TTC549 (cell line): ENCODE measurements at regions not wholly inside any gene's neighbourhood (a gene's known extent, or its start where the extent isn't known, plus 50 kb on each side); places are given as distances from the start of the nearest gene placed in this dataset.

ENCODE experiments used
- FAIRE-seq: peaks from 2 replicates; lab custom pipeline; 2012; peaks lifted over from hg19 to GRCh38; lab: Jason Lieb, UNC

DNA sequence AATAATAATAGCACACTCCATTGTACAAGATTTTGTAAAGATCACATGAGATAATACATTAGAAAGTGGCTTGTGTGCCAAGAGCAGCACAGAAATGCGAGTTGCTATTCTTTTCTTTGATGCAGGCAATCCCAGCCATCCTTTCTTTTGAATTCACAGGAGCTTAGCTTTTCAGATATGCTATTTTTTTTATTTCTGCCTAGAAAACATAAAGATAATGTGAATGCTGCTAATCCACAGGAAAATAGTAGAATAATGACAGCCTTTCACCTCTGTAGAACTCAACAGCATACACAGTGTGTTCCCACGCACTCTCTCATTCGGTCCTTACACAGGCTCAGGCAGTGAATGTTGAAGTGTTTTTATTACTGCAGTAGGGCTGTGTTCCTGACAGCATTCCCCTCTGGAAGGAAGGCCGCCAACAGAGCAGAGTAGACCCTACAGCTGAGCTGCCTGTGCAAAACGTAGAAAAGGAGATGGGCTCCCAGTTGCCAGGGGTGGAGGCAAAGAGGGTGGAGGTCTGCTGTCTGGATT is 138.8 kb upstream of the TAPT1 start:
- FAIRE-seq, result no peak

DNA sequence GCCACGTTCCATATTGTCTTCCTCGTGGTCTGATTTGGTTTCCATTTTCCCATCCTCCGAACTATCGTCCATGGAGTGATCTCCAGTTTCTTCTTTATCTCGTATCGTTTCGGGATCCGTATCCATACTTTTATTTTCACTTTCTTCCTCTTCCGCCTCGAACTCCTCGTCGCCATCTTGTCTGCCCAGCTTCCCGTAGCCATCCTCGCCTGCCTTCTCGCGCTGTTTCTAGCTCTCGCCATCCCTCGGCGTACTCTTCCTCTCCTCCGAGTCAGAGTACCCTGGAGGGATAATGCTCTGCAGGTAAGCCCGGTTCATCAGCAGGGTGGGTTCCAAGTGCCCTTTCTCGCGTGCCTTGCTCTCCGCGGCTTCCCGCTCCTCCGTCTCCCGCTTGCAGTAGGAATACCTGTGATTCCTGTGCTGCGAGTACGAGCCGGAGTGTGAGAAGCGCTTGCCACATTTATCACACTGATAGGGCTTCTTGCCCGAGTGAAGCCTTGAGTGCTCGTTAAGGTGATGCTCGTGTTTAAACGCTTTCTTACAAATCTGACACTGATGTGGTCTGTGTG is 134.5 kb upstream of the TAPT1 start:
- no peak for FAIRE-seq

DNA sequence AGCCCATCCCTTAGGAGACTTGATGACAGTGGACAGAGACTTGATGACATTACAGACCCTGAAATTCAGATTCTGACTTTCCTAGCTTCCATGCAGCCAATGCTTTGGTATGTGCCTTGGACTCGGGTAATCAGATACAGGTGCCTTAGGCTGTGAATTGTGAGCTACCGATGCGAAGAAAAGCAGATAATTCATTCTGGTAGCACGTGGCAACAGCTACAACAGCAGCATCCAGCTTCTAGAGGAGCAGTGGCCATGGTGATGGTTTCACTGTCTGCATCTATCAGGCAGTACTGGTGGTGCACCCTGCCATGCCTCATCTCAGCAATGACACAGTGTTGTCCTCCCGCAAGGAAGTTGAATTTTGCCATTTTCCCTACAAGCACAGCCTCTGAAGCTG is 126.9 kb upstream of the TAPT1 start:
- no peak for FAIRE-seq

DNA sequence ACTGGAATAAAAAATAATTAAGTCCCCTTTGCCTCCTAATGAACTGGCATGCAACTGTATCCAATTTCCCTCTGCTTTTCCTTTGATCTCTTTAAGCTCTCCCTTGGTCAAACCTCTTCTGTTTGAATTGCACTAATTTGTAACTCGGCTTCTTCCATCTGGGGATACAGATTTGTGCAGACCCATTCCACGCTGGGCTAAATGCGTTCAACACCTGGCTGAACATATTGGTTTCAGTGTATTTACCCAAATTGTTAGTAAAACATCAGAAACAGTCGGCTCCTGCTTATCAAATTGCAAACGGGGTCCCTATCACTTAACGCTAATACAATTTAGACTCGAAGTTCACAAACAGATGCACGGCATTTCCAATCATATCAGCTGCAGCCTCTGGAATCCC is 124.9 kb upstream of the TAPT1 start:
- no peak for FAIRE-seq

DNA sequence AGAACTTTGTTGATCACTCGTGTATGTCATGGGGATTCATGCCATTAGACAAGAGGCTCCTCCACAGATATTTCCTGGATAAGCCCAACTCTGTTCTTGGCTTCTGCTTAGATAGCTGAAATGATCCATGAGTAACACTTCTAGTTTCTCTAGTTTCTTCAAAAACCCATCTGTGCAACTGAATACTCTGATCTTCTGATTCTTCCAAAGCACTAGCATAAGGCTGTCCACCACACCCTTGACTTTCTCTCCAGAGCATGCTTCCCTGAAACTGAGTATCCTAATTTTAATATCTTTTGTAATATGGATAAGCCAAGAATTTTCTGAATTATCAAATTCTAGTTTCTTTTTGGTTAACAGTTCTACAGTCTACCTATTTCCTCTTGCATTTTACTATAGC is 118.6 kb upstream of the TAPT1 start:
- FAIRE-seq, result no peak

DNA sequence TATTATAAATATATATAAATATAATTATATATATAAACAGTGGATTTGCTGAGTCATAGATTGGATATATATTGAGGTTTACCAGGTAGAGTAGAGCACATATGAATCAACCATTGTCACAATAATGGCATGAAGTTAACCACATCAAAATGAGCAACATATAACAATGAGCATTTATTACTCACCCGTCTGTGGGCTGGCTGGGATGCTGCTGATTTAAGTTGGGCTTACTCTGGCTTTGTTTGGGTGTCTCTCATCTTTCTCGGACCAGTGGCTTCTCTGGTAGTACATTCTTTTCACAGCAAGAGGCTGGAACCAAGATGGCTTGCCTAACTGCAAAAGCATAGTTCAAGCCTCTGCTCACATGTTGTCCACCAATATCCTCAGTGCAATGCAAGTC is 111.7 kb upstream of the TAPT1 start:
- FAIRE-seq, result no peak

DNA sequence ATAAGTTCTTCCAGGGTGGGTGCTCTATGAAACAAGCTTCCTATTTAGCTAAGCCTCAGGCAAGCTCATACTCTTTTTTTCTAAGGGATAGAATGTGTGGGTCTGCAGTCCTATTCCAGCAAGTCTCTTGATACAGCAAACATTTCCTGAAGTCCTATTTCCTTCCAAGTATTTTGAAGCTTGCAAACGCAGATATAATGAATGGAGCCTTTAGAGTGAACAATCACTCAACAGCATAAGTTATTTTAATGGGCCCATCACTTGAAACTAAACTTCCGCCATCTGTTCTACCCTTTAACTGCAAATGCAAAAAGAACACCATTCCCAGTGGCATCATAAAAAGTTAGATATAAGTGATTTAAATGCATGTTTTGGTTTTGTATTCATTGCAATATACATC is 108.3 kb upstream of the TAPT1 start:
- no peak for FAIRE-seq

DNA sequence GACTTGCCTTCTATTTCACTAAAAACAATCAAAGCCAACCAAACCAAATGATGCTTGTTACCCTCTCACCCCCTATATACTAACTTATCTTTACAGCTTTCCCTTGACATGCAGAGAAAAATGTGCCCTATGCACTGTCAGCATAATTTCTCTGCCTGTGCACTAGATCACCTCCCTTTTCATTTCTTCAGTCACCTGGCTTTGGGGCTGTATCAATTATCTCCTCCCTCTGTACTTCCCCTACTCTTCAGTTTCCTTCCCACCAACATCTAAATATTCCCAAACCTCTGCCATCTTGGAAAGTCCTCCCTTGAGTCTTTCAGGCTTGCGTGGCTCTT is 103.5 kb upstream of the TAPT1 start:
- FAIRE-seq, result no peak

DNA sequence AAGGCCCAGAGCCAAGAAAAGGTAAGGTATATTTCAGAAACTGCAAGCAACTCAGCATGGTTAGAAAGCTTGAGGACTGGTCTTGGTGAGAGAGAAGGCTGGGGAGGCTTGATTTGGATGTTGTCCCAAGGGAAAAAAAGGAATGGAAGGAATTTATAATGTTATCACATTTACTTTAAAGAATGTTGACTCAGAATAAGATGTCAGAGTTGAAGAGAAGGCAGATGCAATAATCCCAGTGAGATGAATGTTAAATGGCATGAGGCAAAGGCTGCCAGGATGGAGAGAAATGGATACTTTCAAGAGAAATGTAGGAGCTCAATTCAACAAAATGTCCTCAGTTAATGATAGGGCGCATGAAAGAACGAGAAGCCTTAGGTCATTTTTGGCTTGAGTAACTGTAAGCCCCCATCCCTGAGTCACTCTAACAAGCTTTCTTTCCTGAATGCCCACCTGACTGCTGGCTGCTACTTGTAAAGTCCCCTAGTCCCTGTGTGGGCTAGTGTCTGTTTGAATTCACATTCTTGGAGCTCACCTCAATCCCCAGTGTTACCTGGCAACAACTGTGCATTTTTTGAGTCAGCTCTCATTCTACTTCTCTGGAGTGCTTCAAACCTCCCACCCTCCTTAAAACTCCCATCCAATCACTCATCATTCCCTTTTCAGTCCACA is 103.0 kb upstream of the TAPT1 start:
- FAIRE-seq, result no peak

DNA sequence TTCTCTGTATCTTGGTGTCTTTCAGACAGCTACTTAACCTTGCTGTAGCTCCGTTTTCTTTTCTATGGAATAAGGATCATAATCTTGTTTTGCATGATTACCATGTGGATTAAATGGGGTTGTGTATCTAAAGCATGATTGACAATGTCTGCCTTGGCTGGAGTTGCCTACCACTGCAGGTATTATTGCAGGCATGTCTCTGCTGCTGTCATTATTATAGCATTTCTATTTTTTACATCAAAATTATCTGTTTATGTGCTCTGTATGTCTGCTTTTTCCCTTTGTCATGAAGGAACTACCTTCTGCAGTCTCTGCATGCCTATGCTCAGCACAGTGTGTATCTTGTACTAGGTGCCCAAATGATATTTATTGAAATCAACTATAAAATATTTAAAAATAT is 95.9 kb upstream of the TAPT1 start:
- FAIRE-seq, result no peak

DNA sequence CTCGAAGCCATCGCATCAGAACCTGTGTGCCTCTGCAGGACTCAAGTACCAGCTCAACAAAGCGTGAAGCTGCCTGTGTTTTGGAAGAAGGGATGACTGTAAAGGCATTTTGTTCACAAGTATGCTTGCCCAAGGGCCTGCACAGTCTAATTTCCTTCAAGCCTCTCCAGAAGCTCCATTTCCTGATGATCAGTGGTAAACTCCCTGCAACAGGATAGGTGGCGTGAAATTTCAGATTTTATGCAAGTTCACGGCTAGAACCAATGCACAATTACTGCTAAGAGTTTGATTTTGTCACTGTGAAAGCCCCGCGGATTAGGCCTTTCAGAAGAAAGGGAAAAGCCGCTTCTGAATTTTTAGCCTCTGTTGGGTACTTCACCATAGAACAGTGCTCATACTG is 89.2 kb upstream of the TAPT1 start:
- FAIRE-seq, result no peak

DNA sequence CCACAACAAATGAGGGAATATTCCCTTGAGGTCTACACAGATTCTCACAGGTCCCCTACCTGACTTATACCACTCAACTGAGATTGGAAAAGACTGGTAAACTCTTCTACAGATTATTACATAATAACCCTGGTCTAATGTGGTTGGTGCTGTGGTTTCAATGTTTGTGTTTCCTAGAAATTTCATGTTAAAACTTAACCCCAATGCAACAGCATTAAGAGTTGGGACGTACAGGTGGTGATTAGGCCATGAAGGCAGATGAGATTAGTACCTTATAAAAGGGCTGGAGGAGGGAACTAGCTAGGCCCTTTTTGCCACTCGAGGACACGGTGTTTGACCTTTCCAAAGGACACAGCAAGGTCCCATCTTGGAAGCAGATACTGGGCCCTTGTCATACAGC is 84.3 kb upstream of the TAPT1 start:
- FAIRE-seq, result no peak

DNA sequence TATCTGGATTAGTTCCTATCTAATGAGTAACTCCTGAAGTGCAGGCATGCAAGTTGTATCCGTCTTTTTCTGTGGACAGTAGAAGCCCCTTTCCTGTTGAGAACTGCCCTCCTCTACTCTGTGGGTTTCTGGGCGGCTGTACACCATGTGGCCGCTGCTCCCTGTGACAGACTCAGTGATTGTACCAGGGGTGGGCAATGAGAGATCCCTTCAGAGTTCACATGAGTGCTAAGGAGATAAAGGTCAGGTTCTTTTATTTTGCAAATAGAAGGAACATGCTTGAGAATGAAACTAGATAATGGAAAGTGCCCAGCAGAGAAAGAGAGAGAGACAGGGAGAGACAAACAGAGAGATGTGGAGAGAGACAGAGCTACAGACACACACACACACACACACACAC is 76.4 kb upstream of the TAPT1 start:
- FAIRE-seq, result no peak

DNA sequence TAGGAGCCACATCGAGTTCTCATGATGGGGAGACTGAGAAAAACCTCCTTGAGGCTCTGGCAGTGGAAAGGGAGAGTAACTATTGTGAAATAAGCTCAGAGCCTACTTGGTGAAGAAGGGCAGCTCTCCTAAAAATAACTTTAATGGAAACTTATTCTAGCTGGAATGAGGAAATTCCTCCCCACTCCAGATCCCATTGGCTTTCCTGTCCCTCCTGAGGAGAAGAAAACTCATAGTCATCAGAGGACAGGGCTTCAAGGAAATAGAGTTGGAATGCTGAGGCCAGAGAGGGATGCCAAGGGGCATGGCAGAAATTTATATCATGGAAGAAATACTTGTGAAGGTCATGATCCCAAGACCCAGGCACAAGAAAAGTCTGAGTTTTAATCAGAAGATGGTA is 70.7 kb upstream of the TAPT1 start:
- FAIRE-seq, result no peak

DNA sequence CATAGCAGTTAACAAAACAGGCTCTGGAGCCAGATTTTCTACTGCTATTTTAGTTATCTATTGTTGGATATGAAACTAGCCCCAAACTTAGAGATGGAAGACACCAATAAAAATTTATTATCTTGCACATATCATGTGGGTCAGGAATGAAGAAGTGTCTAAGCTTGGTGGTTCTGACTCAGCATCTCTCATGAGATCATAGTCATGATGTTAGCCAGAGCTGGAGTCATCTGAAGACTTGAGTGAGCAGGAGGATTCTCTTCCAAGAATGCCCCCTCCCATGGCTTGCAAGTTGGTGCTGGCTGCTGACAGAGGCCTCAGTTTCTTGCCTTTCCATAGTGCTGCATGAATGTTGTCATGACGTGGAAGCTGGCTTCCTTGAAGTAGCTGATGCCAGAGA is 68.2 kb upstream of the TAPT1 start:
- no peak for FAIRE-seq

DNA sequence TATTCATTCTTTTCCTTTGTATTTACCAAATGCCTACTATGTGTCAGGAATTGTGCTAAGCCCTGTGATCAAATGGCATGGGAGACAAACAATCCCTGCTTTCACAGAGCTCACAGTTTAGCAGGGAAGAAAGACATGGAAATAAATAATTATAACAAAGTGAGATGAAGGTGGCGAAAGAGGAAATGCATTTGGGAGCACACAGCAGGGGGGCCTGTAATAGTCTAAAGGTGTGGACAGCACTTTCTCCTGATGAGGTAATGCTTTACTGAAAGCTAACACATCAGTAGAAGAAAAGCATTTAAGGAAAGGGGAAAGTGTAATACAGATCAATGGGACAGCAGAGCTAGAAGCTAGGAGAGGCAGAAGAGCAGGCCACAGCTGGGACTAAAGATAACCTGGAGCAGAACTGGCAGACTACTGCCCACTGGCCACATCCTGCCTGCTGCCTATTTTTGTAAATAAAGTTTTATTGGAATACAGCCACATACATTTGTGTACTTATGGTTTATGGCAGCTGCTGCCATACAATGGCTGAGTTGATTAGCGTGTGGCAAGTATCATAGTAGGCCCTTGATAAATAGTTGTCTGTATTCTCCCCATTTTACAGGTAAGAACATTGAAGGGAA is 67.1 kb upstream of the TAPT1 start:
- no peak for FAIRE-seq

DNA sequence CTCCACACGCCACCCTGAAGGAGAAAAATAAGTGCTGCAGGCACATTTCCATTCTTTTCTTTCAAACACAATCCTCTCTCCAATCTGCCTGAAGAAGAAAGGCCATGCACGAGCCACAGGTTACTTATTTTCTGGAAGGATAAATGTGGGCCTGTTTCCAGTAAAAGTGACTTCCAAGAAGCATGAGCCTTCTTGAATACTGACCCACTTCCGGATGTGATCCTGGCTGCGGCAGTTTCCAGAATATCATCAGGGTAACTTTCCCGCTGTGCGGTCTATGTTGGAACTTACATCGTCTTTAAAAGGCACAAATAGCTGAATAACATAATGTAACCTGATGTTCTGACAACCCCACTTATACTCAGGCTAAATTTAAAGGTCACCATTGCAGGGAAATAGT is 66.3 kb upstream of the TAPT1 start:
- FAIRE-seq, result no peak

DNA sequence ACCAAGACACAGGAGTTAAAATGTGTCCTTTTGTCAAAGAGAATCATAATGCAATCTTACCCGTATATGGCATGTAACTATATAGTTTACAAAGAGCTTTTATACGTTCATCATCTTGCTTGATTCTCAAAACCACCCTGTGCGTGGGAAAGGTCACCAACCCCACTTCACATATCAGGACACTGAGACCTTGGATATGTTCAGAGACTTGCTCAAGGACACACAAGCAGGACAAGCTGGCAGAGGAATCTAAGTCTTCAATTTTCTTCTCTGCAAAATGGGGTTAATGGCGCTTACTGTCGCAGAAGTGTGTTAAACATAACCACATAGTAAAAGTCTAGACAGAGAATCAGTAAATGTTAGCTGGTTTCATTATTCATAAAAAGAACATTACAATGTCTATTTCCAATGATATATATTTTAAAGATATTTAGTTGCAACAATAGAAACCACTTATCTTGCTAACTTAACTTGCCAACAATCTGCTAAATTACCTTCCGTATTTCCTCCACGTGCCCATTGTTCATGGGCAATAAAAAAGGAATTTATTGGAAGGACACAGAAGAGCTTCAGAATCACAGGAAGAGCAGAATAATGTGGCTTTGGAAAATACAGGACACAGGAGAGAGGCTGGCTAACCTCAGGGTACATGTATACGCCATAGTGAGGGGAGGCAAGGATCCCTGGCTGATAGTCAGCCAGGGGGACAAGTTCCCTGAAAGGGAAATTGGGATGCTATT is 64.6 kb upstream of the TAPT1 start:
- no peak for FAIRE-seq

DNA sequence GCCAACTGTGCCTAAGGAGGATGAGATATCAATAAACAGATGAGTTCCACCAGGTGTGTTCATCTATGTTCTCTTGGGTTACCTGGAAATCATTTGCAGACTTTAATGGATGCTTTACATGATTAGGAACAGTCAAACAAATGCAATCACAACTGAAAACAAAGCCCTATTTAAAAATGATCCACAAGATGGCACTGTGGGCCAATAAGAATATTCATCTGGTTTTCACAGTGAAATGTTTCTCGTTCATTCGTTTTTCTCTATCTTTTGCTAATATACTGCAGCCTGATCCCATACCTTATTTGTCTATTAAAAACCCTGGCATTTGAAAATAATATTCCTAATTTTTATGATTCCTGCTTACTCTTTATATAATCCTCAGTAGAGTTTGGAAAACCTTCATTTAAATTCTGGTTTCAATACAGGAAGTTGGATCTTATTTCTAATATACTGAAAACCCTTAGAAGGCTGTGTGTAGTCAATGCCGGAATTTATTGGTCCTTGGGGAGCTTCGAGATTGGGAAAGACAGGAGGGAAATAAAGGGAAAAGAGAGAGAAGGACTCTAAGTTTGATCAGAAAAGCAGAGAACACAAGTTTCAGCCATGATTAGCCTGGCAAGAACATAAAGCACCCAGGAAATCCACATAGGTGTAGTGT is 63.8 kb upstream of the TAPT1 start:
- FAIRE-seq, result peak; percentile 76

DNA sequence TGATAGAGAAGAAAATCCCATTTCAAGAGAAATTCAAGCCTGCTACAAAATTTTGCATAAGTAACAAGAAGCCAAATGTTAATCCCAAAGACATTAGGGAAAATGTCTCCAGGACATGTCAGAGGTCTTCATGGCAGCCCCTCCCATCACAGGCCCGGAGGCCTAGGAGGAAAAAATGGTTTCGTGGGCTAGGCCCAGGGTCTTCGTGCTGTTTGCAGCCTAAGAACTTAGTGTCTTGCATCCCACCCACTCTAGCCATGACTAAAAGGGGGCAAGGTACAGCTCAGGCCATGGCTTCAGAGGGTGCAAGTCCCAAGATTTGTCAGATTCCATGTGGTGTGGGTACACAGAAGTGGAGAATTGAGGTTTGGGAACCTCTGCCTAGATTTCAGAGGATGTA is 57.8 kb upstream of the TAPT1 start:
- FAIRE-seq, result no peak

DNA sequence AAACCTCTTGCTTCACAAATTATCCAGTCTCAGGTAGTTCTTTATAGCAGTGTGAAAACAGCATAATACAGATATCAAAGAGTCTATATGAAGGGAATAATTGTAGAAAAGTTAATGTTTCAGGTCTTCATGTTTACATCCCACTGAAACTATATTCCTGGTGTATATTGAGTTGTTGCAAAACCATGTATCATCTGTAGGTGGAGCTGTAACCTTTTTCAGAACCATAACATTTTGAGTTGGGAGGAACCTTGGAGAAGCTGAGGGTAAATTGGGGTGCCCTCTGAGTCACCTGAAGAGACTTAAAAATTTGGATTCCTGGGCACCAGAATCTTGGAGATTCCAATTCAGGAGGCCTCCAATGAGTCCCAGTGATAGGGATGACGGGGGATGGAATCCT is 51.9 kb upstream of the TAPT1 start:
- no peak for FAIRE-seq
